ENCODE measurements at regions not wholly inside any gene's neighbourhood (a gene's known extent, or its start where the extent isn't known, plus 50 kb on each side); places are given as distances from the start of the nearest gene placed in this dataset.

DNA sequence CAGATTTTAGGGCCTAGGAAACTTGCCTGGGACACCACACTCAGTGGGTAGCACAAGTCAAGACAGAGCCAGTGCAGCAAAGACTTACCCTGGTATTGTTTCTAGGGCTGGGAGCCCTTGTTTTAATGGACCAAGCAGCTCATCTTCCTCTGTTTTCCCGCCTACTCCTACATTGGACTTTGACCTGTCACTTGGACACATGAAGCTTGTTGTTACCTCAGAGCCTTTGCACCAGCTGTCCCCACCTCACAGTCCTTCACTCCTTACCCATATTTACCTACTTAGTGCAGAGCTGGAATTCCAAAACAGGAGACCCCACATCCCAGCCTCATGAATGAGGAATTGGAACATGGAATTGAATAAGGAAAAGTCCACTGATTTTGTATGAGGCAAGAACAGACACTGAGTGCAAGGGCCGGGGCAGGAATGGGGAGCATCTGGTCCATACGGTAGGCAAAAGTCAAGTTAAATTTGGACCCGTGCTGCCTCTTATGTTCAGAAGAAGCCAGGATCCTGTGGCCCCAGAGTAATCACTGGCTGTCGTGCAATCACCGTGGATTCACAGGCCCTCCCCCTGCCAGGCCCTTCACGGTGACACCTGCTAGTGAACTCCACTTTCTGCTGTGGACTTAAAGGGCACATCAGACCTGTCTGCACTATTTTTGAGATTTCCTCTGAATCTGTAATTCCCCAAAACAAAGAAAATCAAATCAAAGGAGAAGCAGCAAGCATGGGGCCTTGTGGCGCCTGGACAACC, 236.9 kb upstream of the PMEPA1 start:
- POLR2A ChIA-PET = no interaction called here
- H3K9me3 Mint-ChIP-seq = peaks cover 0 to 6% (median 0%) of the 10 kb centered on the region in 9 donors
- no peaks in the 10 kb centered on the region for H3K36me3 Mint-ChIP-seq
- peaks cover 2 to 9% (median 3%) of the 10 kb centered on the region in 5 donors for H3K27me3 Mint-ChIP-seq
- H3K4me3 Mint-ChIP-seq = no peak overlapping the region
- H3K27ac Mint-ChIP-seq = no peak overlapping the region
- DNase-seq (no peak), ATAC-seq (no peak)
- no peaks in the 10 kb centered on the region for H3K4me1 Mint-ChIP-seq

- H3K27me3 Mint-ChIP-seq = peaks cover 0 to 7% (median 2%) of the 10 kb centered on the region in 5 donors
- no peaks in the 10 kb centered on the region for H3K4me1 Mint-ChIP-seq
- no peak overlapping the region for H3K27ac Mint-ChIP-seq
- DNase-seq = no peak
- no peak for ATAC-seq
- no peak overlapping the region for H3K4me3 Mint-ChIP-seq
- H3K9me3 Mint-ChIP-seq = peaks cover 0 to 6% (median 0%) of the 10 kb centered on the region in 9 donors
- no peaks in the 10 kb centered on the region for H3K36me3 Mint-ChIP-seq
- POLR2A ChIA-PET = no interaction called here
Observed at GRCh38 chr20:57944988-57945387, 235.2 kb upstream of the PMEPA1 start.

GRCh38 chr20:57943950-57944349, 234.1 kb upstream of the PMEPA1 start:
- H3K27ac Mint-ChIP-seq = no peak overlapping the region

DNA sequence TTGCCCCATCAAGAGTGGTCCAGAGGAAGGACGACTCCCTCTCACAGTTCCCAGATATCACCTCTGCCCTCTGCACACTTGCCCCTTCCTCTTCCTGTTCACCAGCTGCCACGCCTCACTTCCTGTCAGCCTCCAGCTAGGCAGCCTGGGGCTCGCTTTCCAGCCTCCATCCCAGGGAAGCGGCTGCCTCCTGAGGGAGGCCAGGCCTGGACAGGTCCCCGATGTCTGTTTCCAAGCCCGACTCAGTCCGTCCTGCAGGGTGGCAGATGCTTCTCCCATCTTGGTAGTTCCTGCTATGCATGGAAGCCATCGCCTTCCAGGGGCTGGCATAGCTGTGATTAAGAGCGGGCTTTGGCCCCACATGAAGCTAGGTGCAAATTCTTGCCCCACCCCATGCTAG, 233.5 kb upstream of the PMEPA1 start:
- POLR2A ChIA-PET = no interaction called here
- no peak for ATAC-seq
- H3K4me3 Mint-ChIP-seq = no peak overlapping the region

More at GRCh38 chr20:57943950-57944349, 234.1 kb upstream of the PMEPA1 start:
- no peaks in the 10 kb centered on the region for H3K36me3 Mint-ChIP-seq
- peak overlapping the region in 1 of 10 donors; percentile 36 for H3K4me3 Mint-ChIP-seq
- H3K9me3 Mint-ChIP-seq = peaks cover 0 to 2% (median 0%) of the 10 kb centered on the region in 9 donors
- DNase-seq (no peak), ATAC-seq (no peak)
- POLR2A ChIA-PET = no interaction called here
- no peaks in the 10 kb centered on the region for H3K4me1 Mint-ChIP-seq
- peaks cover 0 to 7% (median 4%) of the 10 kb centered on the region in 5 donors for H3K27me3 Mint-ChIP-seq

DNA sequence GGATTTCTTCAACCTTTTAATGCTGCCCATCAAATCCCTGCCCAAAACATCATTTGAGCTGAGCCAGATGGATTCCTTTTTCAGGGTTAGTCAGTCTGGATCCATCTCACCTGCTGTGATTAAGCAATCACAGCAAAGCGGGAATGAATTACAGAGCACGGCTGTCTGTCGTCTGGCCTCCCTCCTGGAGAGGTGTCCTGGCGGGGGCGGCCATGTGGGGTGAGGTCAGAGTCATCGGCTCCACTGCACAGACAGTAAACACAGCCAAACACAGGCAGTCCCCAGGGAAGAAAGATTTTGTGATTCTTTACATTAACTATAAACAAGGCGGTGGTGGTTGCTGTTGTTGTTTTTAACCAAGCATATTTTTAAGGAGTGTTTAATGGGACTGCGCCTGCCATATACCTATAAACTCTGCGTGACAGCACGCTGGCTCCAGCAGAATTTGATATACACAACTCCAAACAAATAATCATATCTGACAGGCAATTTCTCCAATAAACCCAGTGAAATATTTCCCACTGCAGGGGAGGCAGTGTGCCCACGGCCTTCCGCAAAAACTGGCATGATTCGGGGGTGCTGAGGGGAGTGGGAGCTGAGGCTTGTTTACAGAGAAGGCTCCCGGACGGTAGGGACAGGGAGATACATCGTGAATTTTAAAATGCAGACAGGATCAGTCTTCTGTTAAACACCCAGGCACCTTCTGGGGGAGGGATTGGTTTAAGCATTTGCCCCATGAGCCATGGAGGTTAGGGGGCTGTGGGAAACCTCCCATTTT, 232.0 kb upstream of the PMEPA1 start:
- no peaks in the 10 kb centered on the region for H3K36me3 Mint-ChIP-seq
- POLR2A ChIA-PET = no interaction called here
- H3K27ac Mint-ChIP-seq = no peak overlapping the region
- no peak overlapping the region for H3K4me3 Mint-ChIP-seq
- DNase-seq = no peak
- no peak for ATAC-seq
- peaks cover 0 to 3% (median 0%) of the 10 kb centered on the region in 4 donors for H3K4me1 Mint-ChIP-seq
- no peaks in the 10 kb centered on the region for H3K9me3 Mint-ChIP-seq
- H3K27me3 Mint-ChIP-seq = peaks cover 3 to 18% (median 7%) of the 10 kb centered on the region in 5 donors

More for the DNA sequence above, 233.5 kb upstream of the PMEPA1 start:
- Mint-ChIP-seq H3K9me3 (no peaks in the 10 kb centered on the region), H3K36me3 (no peaks in the 10 kb centered on the region), H3K4me1 (peaks cover 0 to 2% (median 0%) of the 10 kb centered on the region in 4 donors), H3K27ac (no peak overlapping the region), H3K27me3 (peaks cover 0 to 7% (median 4%) of the 10 kb centered on the region in 5 donors)
- DNase-seq = no peak

DNA sequence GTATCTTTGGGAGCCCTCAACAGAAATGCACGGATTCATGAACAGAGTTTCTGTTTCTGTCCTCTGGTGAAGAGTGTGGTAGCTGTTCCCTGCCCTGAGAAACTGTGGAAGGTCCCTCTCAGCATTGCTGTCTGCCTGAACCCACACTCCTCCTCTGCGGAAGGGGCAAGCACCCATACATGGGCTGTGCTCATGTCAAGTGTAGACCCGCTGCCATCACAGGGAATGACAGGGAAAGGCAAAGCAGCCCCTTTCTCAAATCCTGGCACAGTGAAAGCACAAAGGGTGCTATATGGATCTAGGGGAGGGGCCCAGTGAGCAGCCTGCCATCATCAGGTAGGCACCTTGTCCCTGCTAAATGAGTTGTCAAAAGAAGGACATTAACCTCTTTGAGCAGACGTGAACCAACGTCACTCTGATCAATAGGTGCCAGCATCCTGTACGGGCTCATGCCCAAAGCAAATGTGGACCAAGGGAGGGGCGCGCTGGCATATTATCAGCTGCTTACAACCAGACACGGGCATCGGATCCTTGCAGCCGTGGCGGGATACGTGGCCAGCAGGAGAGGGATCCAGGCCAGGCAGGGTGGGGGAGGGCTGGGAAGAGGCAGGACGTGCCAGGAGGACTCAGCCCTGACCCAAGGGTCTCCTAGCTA, 231.2 kb upstream of the PMEPA1 start:
- peaks cover 3 to 18% (median 7%) of the 10 kb centered on the region in 5 donors for H3K27me3 Mint-ChIP-seq
- H3K27ac Mint-ChIP-seq = no peak overlapping the region
- H3K4me1 Mint-ChIP-seq = peaks cover 0 to 3% (median 0%) of the 10 kb centered on the region in 4 donors
- DNase-seq = no peak
- H3K4me3 Mint-ChIP-seq = no peak overlapping the region
- POLR2A ChIA-PET = no interaction called here
- H3K9me3 Mint-ChIP-seq = no peaks in the 10 kb centered on the region
- no peak for ATAC-seq
- no peaks in the 10 kb centered on the region for H3K36me3 Mint-ChIP-seq

DNA sequence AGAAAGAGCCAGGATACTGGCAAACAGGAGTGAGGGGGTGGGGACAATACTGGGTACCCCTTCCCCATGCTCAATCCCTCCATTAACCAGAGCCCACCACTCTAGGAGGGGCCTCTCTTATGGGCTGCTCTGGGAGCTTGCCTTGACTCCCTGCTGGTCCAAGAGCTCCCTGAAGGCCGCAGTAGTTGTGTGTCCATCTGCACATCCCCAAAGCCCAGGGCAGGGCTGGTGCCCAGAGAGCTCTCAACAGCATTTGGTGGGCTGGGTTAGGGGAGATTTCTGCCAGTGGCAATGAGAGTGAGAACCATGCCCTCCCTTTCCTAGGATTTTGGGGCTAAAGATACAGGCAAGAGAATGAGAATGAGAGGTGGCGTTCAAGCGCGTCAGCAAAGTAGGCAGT, 230.6 kb upstream of the PMEPA1 start:
- Mint-ChIP-seq H3K27me3 (peaks cover 3 to 20% (median 7%) of the 10 kb centered on the region in 5 donors), H3K4me3 (no peak overlapping the region), H3K27ac (no peak overlapping the region), H3K9me3 (no peaks in the 10 kb centered on the region), H3K36me3 (no peaks in the 10 kb centered on the region), H3K4me1 (peaks cover 0 to 3% (median 0%) of the 10 kb centered on the region in 4 donors)
- no peak for DNase-seq
- POLR2A ChIA-PET = no interaction called here
- ATAC-seq = no peak

GRCh38 chr20:57939499-57939898, 229.7 kb upstream of the PMEPA1 start:
- Mint-ChIP-seq H3K27ac (no peak overlapping the region), H3K36me3 (no peaks in the 10 kb centered on the region), H3K4me3 (no peak overlapping the region), H3K27me3 (peaks cover 3 to 28% (median 7%) of the 10 kb centered on the region in 5 donors), H3K4me1 (peaks cover 0 to 3% (median 0%) of the 10 kb centered on the region in 4 donors), H3K9me3 (no peaks in the 10 kb centered on the region)
- ATAC-seq (no peak), DNase-seq (no peak)
- POLR2A ChIA-PET = no interaction called here

DNA sequence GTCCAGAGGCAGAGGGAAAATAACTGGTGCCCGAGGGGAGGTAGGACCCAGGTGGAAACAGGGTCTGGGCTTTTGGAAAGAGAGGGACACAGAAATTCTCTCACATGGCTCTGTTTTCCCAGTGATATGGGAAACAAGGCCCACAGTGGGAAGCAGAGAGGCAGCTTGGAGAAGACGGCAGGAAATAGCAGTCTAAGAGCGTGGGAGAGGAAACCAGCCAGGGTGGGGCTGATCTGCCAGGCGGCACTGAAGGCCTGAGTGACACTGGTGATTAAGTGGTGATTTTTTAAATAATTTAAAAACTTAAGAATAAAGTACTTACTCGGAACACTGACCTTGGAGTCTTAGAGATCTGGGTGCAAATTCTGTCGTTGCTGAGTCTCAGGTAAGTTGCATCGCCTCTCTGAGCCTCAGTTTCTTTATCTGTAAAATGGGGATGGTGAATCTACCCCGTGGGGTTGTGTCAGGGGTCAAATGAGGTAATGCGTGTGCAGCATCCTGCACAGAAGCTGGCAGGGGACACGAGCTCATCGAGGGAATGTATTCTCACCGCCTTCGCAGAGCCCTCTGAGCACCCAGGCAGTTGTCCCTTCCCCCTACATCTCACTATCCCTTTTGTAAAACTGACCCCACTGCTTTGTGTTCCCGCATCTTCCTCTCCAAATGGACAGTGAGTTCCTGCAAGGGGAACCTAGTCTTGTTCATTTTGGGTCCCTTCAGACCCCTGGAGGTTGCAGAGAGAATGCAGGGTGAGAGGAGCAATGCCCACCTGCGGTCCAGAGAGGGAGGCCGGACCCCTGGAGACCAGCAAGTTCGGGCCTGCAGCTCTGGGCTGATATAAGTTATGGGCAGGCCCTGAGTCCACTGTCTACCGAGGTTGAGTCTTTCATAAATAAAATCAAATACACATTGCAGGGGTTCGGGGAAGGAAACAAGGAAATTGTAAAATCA, 228.6 kb upstream of the PMEPA1 start:
- Mint-ChIP-seq H3K36me3 (no peaks in the 10 kb centered on the region), H3K4me1 (peaks cover 0 to 3% (median 0%) of the 10 kb centered on the region in 4 donors), H3K4me3 (no peak overlapping the region), H3K9me3 (no peaks in the 10 kb centered on the region), H3K27me3 (peaks cover 3 to 24% (median 7%) of the 10 kb centered on the region in 5 donors), H3K27ac (no peak overlapping the region)
- POLR2A ChIA-PET = no interaction called here
- DNase-seq = no peak
- no peak for ATAC-seq

- no peak for DNase-seq
- H3K27me3 Mint-ChIP-seq = peaks cover 3 to 21% (median 5%) of the 10 kb centered on the region in 5 donors
- peak overlapping the region in 1 of 10 donors; percentile 26 for H3K27ac Mint-ChIP-seq
- H3K9me3 Mint-ChIP-seq = no peaks in the 10 kb centered on the region
- POLR2A ChIA-PET = no interaction called here
- H3K36me3 Mint-ChIP-seq = no peaks in the 10 kb centered on the region
- H3K4me1 Mint-ChIP-seq = peaks cover 0 to 3% (median 0%) of the 10 kb centered on the region in 4 donors
- ATAC-seq = no peak
- H3K4me3 Mint-ChIP-seq = no peak overlapping the region
Observed at GRCh38 chr20:57936636-57937385, 227.0 kb upstream of the PMEPA1 start.

- no peak for ATAC-seq
- Mint-ChIP-seq H3K9me3 (peaks cover 0 to 5% (median 0%) of the 10 kb centered on the region in 9 donors), H3K27me3 (peaks cover 4 to 24% (median 6%) of the 10 kb centered on the region in 5 donors), H3K4me1 (peaks cover 0 to 3% (median 0%) of the 10 kb centered on the region in 4 donors), H3K36me3 (no peaks in the 10 kb centered on the region), H3K4me3 (no peak overlapping the region), H3K27ac (no peak overlapping the region)
- DNase-seq = no peak
- POLR2A ChIA-PET = no interaction called here
Observed at GRCh38 chr20:57934913-57935312, 225.1 kb upstream of the PMEPA1 start.
